ENCODE measurements at regions not wholly inside any gene's neighbourhood (a gene's known extent, or its start where the extent isn't known, plus 50 kb on each side); places are given as distances from the start of the nearest gene placed in this dataset.

DNA sequence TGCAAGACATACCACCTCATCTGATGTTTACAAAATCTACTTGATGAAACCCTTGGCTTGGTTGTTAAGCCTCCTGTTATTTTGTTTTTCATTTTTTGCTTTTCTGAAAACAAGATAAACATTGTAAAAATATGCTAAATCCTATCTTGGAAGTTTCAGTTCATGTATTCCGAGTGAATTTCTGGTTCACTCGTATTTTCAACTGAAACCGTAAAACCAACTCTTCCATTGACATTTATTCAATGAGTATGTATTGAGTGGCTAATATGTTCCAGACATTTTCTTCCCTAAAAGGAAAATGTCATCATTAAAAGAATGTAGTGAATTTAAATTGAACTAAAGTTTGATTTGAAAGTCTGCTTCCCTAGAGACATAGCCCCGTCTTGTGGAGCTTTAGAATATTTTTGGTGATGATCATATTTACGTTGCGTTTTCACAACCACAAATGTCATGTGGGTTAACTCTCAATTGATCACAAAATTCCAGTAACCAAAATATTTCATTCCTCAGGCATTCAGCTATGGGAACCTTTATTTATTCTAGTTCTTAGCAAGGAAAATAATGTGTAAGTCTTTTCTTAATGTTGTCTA lies 204.2 kb downstream of the MBD2 start:
- DNase-seq (ENCODE audit: low spot score), result no peak

DNA sequence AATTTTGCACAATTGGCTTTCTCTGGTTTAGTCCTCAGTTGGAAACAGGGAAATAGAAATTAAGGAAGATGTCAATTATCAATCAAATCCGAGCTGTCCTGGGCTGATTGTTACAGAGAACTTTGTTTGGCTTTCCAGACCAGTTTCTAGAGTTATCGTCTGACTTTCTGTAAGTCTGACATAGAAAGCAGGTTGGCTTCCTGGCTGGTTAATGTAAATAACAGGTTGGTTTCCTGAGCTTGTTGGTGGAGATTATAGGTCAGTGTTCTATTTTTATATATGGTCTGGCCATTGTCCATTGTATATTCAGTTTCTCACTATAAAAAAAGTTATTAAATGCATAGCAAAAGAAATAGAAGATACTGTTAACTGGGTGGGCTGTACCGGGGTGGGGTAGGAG lies 204.8 kb downstream of the MBD2 start:
- DNase-seq (ENCODE audit: low spot score), result no peak

DNA sequence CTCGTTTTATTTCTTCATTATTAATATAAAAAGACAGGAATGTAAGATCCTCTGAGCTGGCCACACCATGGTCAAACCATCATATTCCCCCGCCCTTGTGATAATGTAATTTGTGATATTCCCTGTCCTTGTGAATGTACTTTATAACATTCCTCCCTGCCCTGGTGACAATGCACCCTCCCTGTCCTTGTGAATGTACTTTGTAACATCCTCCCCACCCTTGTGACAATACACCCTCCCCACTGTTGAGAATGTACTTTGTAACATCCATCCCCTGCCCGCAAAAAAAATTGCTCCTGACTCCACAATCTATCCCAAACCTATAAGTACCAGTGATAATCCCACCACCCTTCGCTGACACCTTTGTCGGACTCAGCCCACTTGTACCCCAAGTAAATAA lies 211.0 kb downstream of the MBD2 start:
- DNase-seq (ENCODE audit: low spot score), result no peak

DNA sequence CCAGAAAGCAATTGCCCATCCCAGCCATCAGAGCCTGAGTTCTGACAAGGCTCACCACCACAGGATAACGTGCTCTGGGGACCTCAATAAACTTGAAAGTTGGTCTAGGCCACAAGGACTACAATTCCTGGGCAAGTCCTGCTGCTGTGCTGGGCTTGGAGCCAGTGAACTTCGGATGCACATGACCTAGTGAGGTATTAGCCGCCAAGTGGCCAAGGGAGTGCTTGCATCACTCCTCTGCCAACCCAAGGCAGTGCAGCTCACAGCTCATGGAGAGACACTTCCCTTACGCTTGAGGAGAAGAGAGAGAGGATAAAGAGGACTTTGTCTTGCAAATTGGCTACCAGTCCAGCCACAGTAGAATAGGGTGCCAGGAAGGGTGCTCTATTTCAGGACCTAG lies 219.6 kb downstream of the MBD2 start:
- DNase-seq (ENCODE audit: low spot score), result no peak

DNA sequence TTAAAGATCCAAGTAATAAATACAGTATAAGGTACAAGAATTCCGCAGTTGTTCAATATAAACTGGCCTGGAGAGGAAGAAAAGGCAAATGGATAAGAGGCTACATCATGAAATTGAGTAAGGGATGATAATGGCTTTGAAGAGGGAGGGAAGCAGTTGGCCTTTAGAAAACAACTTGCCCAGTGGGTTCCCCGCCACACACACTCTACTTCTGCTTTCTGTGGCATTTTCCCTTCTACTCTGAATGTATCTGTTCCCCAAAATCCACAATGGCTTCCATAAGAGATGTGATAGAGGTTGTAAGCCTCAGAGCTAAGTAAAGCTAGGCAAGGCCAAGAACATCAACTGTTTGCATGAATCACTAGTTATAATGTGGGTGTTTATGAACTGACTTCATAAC lies 221.3 kb downstream of the MBD2 start:
- no peak for DNase-seq (ENCODE audit: low spot score)

DNA sequence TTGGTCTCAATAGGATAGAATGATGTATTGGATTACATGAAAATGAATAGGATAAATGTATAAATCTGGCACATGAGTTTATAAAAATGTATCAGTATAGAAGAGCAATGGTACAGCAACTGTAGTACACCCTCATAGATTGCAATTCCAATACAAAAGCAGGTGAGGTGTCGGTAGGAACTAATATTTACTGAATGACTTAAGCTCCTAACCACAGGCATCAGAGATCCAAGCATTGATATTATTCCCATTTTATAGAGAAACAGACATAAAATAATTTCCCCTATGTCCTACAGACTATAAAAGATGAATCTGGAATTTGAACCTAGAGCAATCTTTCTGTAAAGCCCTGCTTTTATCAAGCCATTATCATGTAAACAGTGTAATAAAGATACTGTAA lies 227.4 kb downstream of the MBD2 start:
- DNase-seq (ENCODE audit: low spot score), result no peak

DNA sequence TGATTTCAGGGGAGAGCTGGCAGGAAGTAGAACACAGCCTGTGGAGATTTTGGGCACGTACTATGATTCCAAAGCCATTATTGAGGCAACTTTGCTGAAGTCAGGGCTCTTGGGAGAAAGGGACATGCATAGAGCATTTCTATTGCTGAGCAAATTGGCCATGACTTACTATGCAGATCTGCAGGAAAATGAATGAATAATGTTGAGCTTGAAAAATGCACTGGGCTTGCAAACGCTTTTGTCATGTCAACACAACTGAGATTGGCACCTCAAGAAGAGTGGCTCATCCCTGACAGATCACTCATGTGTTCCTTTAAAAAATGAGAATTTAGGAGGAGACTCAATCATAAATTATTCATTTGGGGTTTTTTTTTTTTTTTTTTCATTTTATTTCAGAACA lies 230.5 kb downstream of the MBD2 start:
- no peak for DNase-seq (ENCODE audit: low spot score)

DNA sequence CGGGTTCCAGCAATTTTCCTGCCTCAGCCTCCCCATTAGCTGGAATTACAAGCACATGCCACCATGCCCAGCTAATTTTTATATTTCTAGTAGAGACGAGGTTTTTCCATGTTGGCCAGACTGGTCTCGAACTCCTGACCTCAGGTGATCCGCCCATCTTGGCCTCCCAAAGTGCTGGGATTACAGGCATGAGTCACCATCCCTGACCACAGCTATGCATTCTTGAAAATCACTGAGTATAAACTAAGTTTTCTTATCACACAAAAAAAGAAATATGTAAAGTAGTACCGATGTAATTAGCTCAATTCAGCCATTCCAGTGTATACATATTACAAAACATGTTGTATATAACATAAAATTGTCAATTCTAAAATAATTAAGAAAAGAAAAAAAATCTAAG lies 232.7 kb downstream of the MBD2 start:
- DNase-seq (ENCODE audit: low spot score), result no peak

DNA sequence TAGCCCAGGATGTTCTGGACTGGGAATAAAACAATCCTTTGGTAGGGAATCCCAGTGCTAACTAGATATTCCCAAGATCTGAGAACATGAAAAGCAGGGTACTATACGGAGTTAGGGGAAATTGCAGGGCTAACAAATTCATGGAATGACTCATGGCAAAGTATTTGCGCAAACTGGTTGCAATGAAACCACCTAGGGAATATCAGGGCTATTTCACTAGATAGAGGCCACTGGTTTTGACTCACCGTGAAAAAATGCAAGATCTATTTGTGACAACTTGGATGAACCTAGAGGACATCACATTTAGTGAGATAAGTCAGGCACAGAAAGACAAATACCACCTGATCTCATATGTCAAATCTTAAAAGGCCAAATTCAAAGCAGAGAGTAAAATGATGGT lies 233.3 kb downstream of the MBD2 start:
- DNase-seq (ENCODE audit: low spot score), result no peak

DNA sequence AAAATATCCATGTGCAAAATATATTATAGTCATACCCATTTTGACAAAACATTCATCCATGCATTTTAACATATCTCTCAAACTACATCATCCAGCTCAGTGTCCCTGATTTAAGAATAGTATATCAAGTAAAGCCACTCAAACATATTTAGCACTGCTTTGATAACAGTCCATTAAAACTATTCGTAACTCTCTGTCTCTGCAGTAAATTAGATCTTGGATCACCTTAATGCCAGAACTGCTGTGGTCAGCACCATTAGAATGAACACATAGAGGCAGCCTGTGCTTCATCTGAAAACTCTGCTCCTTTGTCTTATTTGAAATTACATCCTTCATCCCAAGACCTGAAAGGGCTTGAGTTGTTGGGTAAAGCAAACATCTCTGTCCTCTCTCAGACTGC lies 234.0 kb downstream of the MBD2 start:
- no peak for DNase-seq (ENCODE audit: low spot score)

DNA sequence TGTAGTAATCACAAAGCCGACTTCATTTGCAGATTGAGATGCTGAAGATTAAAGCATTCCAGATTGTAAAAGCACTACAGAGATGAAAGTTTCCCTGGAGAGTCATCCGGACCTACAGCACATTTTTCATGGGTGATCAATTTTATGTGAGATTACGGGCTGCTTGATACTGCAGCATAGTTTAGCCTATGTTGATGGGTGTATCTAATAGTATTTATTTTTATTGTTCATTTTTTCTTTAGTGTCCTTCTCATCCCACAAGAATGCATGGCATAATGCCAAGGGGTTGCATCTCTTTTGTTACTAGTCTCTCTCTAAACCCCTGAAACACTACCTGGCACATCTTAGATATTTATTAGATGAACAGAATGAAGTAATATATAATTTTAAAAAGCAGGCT lies 240.4 kb downstream of the MBD2 start:
- DNase-seq (ENCODE audit: low spot score), result no peak

DNA sequence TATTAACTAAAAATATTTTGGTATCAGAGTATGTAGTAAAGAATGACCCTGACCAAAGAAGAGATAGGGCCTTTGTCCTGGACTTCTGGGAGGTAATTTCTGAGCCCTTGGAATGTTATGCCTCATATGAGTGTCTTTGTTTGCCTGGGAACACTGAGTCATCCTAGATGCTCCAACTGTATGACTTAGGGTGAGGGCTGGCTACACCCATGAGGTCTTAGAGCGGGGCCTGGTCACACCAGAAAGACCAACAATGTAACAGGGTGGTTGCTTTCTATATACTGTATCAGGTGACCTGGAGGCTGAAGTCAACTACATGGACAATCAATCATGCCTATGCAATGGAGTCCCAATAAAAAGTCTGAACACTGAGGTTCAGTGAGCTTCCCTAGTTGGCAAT lies 253.1 kb downstream of the MBD2 start:
- no peak for DNase-seq (ENCODE audit: low spot score)

DNA sequence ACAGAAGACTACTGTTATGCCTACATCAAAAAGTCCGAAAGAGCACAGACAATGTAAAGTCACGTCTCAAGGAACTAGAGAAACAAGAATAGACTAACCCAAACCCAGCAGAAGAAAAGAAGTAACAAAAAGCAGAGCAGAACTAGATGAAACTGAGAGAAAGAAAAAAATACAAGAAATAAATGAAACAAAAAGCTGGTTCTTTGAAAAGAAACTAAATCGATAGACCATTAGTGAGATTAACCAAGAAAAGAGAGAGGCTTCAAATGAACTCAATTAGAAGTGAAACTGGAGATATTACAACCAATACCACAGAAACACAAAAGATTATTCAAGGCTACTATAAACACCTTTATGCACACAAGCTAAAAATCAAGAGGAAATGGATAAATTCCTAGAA lies 271.8 kb downstream of the MBD2 start:
- no peak for DNase-seq (ENCODE audit: low spot score)

DNA sequence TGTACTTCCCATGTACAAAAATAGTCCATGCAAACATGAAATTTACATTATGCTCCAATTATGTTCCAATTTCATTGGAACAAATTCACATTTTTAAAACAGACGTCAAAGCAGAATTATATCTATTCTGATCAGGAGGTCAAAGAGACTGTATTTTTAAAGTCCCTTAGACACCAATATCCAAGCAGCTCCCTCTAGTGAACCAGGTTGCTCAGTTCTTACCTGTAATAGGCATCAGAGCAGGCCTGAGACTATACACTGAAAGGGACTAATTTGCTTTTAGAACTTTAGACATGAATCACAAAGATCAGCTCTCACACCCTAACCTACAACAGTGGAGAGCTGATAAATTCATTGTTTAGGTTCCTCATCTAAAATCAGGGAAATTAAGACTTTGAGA lies 273.9 kb downstream of the MBD2 start:
- DNase-seq (ENCODE audit: low spot score), result no peak

DNA sequence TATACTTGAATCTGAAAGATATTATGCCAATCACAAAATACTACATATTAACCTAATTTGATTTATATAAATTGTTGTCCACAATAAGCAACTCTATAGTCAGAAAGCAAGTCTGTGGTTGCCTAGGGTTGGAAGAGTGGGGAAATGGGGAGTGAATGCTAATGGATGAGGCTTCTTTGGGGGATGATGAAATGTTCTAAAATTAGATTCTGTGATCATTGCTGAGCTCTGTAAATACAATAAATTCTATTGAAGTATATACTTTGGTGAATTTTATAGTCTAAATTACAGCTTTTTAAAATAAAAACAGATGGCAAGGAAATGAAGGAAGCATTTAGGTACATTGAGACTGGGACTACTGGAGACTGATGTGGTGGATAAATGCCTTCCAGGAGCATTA lies 275.5 kb downstream of the MBD2 start:
- DNase-seq (ENCODE audit: low spot score), result no peak

DNA sequence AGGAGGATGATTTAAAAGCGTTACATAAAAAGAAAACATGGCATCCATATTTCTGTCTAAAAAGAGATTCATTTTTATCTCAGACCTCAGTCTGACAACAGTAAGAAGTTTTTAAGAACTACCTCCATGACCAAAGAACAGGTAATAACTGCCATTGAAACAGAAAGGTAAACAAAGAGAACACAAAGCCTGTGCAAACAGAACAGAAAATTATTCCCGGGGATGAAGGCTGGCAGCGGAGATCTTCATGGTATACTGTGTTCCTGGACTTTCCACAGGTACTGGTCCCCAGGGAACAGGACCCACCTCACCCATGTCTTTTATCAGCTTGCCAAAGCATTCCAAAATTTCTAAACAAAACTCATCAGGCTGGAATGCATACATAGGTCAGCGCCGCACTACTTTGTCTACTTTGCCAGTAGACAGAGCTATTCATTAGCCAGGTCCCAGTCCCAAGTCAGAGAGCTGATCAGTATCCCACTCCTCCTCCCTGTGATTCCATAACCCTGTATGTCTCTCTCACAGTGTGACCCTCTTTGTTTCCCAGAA lies 277.3 kb downstream of the MBD2 start:
- DNase-seq (ENCODE audit: low spot score), result no peak

DNA sequence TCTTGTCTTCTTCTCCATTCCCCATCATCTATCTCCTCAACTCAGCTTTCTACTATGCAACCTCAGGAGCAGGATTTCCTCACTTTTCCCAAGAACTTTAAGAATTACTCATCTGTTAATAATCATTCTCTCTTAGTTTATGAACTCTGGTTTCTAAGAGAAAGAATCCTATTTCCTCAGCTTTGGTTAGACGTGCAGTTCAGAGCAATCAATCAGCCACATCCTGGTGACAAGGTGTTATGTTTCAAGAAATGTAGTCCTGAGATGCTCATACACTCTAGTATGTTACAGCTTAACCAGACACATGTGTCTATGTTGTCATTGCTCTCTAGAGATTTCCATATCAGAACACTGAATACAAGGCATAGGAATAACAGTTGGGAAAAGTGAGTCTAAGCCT lies 277.9 kb downstream of the MBD2 start:
- no peak for DNase-seq (ENCODE audit: low spot score)

DNA sequence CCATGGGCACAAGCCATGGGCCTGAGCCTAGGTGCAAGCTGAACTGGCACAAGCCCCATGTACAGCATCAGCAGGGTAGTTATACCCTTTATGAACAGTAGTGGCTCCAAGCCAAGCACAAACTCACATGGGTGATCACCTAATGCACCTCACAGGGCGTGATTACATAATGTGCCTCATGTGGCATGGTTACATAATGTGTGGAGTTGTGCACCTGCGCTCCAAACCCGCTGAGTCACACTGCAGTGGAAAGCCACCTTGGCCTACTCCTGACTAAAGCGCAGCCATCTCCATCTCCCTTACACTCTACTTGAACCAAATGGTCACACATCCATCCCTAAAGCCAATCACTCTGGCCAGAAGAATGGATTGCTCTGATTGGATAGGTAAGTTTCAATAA lies 279.7 kb downstream of the MBD2 start:
- no peak for DNase-seq (ENCODE audit: low spot score)

DNA sequence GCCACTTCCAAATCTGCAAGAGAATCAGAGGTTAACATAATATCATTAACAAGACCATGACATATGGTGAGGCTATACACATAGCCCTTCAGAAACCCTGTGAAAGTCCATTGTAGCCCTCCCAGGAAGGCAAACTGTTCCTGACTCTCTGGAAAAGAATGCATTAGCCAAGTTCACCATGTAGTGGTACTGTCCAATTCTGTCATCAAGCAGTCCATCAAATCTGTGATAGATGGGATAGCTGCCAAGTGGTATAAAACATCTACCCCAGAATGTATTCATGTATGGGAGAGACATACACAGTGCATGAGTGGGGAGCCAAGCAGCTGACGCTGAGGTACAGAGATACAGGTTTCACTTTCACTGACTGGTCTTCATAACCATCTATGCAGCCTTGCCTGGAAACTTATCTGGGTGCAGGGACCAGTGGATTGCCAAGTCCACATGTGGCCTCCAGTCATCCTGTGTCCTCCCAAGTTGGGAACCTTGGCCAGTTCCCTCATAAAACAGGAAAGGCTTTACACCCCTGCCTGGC lies 281.1 kb downstream of the MBD2 start:
- DNase-seq (ENCODE audit: low spot score), result no peak

DNA sequence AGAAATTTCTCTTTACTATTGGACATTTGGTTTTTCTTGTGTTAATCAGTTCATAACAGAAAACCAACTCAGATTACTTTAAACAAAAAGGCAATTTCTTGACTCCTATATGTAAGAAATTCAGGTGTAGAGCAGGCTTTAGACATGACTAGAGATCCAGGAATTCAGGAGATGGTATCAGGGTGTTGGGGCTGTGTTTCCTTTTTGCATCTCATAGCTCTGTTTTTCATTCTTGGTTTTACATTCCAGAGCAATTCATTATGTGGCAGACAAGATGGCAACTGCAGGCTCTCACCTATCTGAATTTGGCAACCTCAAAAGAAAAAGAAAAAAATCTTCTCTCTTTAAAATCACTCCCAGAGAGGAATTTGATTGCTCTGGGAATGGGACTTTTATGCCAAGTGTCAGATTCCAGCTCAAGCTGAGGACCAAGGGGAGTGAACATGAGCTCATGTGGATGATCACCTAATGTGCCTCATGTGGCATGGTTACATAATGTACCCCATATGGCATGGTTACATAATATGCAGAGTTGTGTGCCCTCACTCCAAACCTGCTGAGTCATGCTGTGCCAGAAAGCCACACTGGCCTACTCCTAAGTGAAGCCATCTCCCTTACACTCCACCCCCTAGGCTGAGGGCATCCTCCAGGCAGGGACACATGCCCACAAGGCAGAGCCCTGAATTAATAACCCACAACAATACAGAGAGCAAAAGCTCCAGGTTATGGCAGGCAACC lies 282.7 kb downstream of the MBD2 start:
- DNase-seq (ENCODE audit: low spot score), result no peak

DNA sequence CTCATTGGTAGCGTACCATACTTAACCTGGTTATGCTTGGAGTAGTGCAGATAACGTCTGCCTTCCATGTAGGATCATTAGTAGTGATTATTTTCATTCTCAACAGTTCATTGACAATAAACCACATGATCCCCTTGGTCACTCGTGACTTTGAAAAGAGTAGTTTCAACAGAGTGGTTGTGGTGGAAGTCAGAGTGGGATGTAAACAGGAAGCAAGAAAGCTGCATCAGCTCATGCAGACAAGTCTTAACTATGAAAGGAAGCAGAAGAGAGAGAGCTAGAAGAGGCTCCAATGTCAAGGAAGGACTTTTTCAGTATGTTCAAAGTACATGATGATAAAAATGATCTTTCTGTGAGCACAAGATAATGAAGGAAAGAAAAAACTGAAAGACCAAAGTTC lies 287.4 kb downstream of the MBD2 start:
- no peak for DNase-seq (ENCODE audit: low spot score)

DNA sequence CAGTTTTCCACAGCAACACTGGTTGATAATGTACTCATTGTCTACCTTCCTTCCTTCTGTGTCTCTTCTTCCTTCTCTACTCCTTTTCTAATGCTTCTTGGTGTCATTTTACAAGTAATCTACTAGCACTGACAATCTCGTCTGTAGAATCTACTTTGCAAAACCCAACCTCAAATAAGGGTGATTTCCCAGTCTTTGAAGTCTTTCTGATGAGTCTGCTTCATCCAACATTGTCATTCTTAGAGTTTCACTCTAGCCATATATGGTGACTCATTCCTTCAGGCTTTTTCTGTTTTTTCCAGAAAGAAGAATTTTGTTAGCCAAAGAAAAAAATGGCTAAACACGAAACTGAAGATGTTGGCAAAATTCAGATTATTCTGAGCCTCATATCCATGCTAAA lies 288.7 kb downstream of the MBD2 start:
- no peak for DNase-seq (ENCODE audit: low spot score)

DNA sequence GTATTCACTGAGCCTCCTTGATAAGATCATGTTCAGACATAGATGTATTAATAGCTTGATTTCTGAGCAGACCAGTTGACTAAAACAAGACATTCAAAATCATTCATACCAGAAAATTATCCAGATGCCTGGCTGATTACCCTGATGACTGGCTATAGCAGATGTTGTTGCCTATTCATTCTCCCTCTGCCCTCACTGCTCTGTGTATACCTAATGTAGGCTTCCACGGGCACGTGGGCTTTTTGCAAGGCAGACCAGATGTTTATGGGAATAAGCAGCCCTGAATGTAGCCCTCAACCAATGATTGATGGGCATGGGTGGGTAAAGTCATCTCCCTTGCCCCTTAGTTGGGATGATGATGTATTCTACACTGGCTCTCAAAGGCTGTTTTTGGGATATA lies 289.1 kb downstream of the MBD2 start:
- no peak for DNase-seq (ENCODE audit: low spot score)
